ENCODE measurements at regions not wholly inside any gene's neighbourhood (a gene's known extent, or its start where the extent isn't known, plus 50 kb on each side); places are given as distances from the start of the nearest gene placed in this dataset.

- DNase-seq (ENCODE audit: low spot score) = no peak
- TF ChIP-seq CTCF (IDR thresholded peaks at IDR 0.05; ENCODE audit: extremely low read depth, missing control alignments) = no peak
Measured at GRCh38 chr3:41097896-41098496, 101.3 kb upstream of the CTNNB1 start.

- no peak for DNase-seq (ENCODE audit: low spot score)
- TF ChIP-seq CTCF (IDR thresholded peaks at IDR 0.05; ENCODE audit: extremely low read depth, missing control alignments) = no peak
Measured at GRCh38 chr3:41101231-41101630, 98.1 kb upstream of the CTNNB1 start.

GRCh38 chr3:41102053-41102556, 97.2 kb upstream of the CTNNB1 start:
- no peak for TF ChIP-seq CTCF (IDR thresholded peaks at IDR 0.05; ENCODE audit: extremely low read depth, missing control alignments)
- no peak for DNase-seq (ENCODE audit: low spot score)

- TF ChIP-seq CTCF (IDR thresholded peaks at IDR 0.05; ENCODE audit: extremely low read depth, missing control alignments) = no peak
Measured at GRCh38 chr3:41102750-41103149, 96.6 kb upstream of the CTNNB1 start.

GRCh38 chr3:41103200-41103599, 96.1 kb upstream of the CTNNB1 start:
- DNase-seq (ENCODE audit: low spot score) = no peak
- no peak for TF ChIP-seq CTCF (IDR thresholded peaks at IDR 0.05; ENCODE audit: extremely low read depth, missing control alignments)

More at GRCh38 chr3:41102750-41103149, 96.6 kb upstream of the CTNNB1 start:
- DNase-seq (ENCODE audit: low spot score) = no peak

GRCh38 chr3:41104147-41104546, 95.2 kb upstream of the CTNNB1 start:
- TF ChIP-seq CTCF (IDR thresholded peaks at IDR 0.05; ENCODE audit: extremely low read depth, missing control alignments) = no peak
- DNase-seq (ENCODE audit: low spot score) = no peak

- DNase-seq (ENCODE audit: low spot score) = no peak
- no peak for TF ChIP-seq CTCF (IDR thresholded peaks at IDR 0.05; ENCODE audit: extremely low read depth, missing control alignments)
Measured at GRCh38 chr3:41106691-41107090, 92.6 kb upstream of the CTNNB1 start.
